NCI-H345 treated with DMSO at 0.1 percent for 48 hours (cell line): ENCODE measurements at regions not wholly inside any gene's neighbourhood (a gene's known extent, or its start where the extent isn't known, plus 50 kb on each side); places are given as distances from the start of the nearest gene placed in this dataset.

Experiments
- DNase-seq: peaks from one replicate; lab custom pipeline; 2025; ENCODE audit not compliant: unreplicated experiment; lab: John Stamatoyannopoulos, UW

DNA sequence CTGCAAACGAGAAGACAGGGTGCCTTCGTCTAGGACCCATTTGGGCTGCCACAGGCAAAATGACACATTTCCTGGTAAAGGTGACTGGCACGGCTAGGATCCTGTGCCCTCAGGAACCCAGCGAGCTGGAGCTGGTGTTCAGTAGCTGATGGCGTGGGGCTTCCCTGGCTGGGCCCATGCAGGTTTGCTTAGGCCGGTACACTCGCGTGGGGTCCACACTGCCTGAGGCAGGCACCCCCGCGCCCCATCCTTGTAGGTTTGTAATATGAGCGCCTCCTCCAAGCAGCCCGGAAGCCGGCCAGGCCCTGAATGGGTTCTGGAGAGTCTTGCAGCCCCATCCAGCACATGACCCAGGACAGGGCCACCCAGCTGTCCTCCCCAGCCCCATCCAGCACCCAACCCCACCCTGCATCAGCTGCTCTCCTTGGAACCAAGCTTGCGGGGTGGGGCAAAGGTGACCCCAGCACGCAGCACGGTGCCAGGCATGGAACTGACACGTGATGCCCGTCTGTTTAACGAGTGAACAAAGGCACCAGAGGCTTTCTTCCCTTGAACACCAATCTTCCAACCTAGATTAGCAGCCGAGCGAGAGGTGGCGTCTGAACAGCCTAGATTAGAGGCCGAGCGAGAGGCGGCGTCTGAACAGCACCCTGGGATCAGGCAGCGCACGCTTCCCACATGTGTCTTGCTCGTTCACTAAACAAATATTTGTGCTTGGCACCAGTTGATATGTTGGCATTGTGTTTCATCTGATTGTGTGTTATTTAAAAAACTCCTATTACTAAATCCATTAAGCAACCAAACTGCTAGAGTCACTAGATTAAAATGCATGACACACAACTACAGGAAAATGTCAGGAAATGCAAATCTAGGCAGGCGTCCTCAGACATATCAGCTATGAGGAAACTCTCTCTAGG, 112.1 kb downstream of the DLL1 start:
- peak; percentile 67 for DNase-seq

DNA sequence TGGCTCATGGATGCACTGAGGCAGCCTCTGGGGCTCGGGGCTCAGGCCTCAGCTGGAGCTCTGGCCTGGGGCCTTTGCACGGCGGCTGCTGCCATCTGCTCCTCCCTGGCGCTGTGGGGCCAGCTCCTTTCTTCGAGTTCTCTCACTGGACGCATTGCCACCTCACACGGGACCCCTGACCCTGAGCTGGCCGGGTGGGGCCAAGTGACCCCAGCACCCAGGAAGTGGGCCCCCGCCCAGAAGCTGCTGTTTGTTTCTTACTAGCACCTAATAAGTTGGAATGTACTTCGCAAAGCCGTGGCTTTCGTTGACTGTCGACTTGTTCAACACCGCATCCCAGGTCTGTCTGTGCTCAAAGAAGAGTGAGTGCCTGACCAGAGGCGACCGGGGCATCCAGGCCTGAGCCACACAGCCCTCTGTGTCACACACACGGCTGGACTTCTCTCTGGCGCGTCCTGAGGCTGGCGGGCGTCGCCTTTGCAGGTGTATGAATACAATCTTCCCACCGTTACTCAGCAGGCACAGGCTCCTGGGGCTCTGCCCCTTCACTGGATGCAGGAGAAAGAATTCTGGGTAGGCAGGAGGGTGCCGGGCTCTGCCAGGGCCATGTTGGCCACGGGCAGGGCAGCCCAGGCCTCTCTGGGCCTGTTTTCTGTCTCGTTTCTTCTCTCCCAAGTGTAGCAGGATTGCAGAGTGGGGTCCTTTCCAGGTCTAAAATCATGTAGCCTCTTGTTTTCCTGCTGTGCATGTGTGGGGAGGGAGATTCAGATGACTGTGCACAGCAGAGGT, 112.9 kb downstream of the DLL1 start:
- peak; percentile 26 for DNase-seq

DNA sequence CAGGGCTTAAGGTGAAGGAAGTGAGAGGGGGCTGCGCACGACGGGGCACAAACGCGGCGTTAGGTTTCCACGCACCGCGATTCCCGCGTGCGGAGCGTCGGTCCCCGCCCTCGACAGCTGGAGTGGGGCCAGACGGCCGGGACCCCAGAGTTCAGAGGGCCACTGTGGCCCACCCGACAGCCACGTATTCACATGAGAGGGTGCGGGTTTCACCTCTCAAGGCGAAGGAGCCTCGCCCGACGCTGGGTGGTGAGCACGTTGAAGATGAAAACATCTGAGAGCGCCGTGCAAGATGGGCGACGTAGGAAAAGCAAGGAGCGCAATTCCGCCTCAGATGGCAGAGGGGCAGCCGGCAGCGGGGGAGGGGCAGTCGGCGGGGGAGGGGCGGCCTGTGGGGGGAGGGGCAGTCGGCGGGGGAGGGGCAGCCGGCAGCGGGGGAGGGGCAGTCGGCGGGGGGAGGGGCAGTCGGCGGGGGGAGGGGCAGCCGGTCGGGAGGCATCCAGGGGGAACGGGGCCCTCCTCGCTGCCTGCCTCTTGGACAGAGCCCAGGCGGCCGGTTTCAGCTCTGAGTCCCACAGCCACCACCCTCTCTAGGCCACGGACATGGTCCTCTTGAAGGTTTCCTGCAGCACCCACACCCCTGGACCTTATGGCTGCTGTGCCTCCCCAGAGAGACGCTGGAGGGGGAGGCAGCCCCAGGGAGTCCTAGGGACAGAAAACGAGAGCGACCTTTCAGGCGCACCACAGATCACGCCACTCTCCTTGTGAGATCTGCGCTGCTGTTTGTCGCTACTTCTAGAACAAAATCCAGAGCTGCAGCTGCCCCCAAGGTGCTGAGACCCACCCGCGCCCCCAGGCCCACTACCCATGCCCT, 113.7 kb downstream of the DLL1 start:
- peak; percentile 34 for DNase-seq

DNA sequence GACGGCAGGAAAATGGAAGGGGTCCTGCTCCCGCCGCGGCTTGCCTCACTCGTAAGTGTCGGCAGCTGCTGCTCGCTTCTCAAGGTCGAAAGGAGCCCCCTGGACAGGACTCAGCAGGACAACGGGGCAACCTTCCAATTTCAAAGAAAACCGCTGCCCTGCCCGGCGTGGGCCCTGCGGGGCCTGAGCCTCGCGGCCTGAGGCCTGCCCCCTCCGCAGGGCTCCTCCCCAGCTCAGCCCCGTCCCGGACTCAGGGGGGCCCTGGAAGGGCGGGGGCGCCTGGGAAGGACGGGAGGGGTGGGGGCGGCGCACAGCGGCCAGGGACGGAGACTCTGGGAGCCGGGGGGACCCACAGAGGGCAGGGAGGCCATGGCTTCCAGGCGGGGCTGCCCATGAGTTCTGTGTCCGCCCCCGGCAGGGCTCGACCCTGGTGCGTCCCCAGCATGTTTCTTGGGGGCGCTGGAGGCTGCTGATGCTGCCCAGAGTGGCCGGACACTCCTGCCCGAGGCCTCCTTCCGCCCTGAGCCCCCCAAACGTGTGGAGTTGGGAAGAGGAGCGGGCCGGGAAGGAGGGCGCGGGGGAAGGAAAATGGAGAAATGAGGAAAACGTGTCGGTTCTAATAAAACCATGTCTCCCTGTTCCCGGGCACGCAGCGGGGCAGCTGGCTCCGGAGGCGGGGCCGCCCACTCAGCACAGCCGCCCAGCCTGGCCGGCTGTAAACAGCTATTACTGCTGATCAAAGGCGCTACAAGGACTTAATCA, 114.6 kb downstream of the DLL1 start:
- DNase-seq, result peak; percentile 34

DNA sequence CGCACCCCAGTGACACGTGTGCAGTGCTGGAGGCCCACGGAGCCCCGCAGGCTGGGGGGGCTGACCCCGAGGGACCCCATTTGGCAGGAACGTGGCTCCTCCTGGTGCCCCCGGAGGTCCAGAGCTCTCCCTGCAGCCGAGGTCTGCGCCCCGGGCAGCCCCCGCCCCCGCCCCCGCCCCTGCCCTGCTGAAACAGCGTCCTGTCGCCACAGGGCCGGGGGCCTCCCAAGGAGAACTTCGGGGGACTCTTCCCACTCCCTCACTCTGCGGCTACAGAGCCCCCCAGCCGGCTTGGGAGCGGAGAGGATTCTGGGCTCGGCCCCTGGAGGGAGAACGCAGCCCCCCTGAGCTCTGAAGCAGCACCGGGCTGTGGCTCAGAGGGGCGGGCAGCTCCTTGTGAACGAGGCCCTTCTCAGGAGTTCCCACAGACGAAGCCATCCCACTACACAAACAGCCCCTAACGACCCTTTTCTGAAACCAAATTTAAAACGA, 115.2 kb downstream of the DLL1 start:
- DNase-seq, result no peak

DNA sequence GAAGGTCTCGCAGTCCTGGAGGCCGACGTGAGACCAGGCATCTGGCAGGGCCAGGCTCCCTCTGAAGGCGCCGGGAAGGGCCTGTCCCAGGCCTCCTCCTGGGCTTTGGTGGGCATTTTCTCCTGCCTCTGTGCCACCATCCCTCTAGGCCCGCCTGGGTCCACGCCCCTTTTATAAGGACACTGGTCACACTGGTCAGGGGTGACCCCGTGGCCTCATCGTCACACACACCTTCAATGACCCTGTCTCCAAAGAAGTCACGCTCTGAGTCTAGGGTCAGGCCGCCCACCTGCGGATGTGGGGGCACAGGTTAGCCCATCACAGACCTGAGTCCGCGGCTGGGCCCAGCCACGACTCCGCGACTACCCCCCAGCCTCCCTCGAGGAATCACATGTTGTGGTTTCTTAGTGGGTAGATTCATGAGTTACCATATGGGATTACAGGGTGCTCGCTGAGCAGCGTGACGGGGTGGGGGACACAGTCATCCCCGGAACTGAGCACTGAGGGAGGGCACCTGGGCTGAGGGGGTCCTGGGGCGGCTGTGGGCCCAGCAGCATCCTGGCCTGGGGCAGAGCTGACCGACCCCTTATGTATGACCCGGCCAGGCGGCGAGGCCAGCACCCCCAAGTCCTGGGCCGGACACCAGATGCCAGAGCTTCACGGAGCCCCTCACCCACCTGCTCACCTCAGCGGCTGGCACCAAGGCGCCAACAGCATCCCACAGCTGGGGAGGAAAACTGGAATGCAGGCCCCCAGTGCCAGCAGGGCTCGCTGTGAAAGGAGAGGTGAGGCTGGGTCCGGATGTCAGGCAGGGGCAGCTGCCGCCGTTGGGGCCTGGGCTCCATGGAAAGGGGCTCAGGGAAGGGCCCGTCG, 115.9 kb downstream of the DLL1 start:
- DNase-seq, result no peak

DNA sequence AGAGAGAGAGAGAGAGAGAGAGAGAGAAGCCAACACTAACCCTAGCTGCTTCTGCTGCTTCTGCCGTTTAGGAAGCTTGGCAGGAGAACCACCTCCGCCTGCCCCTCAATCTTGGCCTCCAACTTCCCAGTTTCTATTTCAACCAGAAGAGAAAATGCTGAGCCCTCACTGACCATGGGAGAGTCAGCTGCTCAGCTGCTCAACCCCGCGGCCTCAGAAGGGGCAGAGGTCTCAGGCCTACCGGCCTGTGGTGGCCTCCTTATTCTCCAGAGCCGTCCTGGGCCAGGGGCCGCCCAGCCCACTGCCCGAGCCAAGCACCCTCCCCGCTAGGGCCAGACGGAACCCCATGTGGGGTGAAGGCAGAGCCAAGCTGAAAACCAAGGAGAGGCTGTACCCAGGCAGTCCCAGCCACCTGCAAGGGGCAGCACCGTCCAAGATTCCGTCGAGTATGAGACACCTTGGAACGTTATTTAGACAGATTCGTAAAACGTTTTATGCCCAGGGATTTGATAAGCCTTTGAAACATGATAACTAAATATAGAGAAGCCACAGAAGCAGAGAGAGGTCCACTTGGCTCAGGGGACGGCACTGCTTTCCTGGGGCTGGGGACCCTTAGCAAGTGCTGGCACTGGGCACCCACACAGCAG, 116.6 kb downstream of the DLL1 start:
- no peak for DNase-seq

DNA sequence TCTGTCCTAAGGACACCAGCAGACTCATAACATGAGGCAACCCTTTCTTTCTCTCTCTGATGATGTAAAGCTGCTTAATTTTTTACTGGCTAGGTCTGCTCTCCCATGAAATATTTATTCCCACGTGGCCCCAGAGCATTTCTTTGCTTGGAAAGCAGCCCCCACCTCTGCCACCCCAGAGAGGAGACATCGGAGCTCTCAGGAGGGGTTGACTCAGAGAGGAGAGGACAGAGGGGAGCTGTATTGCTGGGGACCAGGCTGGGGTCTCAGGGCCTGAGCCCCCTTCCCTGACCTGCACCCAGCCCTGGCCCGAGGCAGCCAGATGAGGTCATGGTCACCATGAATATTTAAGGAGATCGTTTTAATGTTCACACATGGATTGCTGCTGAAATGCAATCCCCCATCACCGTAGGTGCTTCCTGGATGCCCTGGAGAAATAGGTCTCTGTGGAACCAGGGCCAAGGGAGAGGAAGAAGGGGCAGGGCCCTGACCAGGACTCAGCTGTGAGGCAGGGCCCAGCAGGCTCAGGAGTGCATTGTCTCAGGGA, 117.5 kb downstream of the DLL1 start:
- DNase-seq, result no peak

DNA sequence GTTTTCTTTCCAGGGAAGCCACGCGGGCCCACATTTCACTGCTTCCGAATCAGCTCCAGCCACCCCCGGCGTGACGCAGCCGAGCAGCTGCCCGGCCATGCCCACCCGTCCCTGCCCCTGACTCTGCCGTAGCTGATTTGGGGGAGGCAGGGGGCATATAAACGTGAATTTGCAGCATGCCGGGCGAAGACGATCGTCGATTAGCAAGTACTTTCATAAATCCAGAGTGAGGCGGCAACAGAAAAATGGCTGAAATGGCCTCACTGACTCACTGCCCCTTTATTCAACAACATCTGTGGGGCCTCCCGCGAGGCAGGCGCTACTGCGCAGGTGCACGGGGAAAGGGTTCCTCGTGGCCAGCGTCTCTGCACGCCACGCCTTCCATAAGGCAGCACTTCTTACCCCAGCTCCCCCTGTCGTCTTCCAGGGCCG, 118.0 kb downstream of the DLL1 start:
- no peak for DNase-seq

DNA sequence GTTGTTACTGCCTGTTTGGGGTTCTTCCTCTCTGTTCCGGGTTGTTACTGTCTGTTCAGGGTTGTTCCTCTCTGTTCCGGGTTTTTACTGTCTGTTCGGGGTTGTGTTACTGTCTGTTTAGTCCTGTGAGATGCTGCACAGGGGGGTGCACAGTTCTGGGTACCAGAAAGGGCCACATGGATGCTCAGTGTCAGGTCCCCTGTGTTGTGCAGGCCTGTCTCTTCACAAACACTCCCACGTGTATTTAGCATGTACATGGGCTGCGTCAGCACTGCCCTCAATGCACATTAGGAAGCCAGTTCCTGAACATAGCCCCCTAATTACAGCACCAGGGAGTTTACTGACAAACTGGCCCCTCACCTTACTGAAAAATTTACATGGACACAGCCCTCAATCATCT, 118.5 kb downstream of the DLL1 start:
- DNase-seq, result no peak

DNA sequence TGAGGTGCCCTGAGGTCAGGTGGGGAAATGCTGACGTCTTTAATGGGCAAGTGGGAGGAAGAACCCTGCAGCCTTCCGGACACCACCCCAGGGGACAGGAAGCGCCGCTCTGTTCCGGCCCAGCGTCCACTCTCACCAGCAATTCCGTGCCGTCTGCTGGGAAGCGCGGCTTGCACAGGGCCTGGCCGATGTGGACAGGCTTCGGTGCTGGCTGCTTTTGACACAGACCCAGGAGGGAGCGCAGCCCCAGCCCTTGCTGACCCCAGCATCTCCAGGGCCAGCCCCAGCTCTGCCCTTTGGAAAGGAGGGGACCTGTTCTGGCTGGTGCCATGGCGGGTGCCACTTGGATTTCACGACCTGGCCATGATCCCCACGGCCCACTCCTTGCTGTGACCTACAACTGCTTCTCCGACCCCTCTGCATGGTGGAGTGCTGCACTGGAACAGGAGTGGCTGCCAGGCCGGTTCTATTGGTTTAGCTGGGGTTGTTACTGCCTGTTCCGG, 123.2 kb downstream of the DLL1 start:
- DNase-seq, result no peak

DNA sequence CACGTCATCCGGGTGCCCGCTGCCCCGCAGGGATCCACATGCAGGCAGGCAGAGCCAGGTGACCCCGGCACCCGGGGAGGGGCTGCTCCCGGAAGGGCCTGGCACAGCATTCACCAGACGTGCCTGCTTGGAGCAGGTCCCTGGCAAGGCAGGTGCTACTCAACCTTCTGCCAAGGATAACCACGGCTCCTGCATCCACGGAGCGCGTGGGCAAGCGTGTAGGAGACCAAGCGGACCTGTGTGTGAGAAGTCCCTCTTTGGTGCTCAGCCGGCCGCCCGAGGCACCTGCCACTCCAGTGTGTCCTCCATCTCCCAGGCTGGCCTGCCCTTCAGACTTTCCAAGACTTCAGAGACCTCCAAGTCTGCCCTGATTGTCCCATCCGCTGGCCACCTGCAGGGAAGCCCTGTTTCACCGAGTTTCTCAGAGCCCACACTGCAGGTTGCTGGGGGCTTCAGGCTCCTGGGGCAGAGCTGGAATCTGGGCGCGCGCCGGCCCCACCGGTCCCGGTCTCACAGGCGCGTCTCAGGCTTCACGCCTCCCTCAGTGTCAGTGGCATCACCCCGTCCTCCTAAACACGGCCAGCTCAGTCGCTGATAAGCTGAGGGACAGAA, 124.3 kb downstream of the DLL1 start:
- DNase-seq, result no peak

DNA sequence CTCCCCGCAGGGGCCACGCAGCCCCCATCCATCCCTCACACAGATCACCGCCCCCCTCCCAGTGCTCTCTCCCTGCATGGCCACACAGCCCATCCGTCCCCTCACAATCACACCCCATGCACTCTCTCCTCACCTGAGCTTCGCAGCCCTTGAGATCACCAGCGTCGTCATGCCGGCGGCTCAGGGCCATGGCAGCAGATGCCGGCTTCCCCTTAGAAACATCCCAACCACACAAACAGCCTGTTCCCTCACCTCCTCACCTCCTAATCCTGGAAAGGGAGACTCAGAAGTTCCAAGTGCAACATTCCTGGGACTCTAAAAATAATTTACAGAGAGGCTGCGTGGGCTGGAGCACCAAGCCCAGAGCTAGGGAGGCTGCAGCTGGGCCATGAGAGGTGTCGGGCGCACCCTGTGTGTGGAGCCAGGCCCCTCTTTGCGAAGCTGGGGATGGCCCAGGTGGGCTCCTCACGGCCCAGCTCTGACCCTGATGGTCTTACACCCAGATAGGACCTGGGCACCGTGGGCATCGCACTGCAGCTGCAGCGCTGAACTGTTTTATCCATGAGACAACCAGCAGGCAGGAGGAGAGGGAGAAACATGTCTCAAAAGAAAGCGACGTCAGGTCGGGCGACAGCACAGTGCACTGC, 125.3 kb downstream of the DLL1 start:
- DNase-seq, result no peak

DNA sequence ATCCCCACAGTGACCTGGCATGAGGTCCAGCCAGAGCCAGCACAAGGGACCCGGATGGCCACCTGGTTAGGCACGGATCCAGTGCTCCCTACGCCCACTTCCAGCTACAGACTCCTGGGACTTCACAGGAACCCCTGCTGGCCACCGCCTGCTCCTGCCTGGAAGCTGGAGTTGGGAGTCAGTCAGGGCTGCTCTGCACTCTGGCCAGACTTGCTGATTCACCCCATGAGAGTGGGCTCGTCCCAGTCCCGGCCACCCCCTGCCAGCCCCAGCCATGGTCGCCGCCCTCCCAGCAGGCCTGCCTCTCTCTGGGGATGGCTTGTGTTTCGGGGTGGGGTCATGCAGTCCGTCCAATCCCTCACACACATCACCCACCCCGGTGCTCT, 125.8 kb downstream of the DLL1 start:
- no peak for DNase-seq

DNA sequence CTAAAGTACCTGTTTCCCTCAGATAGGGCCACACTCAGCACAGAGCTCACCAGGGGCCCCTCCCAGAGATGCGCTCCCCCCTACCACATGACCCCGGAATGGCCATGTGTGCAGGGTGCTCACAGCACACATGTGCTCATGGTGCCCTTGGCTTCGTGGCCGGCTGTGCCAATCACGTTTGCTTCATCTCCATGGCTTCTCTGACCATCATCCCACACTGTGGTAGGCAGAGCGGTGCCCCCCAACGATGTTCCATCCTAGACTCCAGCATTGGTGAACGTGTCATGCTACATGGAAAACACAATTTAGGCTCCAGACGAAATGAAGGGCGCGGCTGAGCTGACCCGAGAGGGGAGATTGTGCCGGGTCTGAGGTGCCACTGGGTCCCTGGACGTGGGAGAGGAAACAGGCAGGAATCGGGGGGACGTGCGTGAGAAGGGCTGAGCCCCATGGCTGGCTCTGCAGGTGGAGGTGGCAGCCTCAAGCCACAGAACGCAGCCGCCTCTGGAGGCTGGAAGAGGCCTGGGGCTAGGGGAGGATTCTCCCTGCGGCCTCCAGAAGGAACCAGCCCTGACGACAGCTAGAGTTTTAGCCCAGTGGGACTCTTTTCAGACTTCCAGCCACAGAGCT, 126.5 kb downstream of the DLL1 start:
- DNase-seq, result no peak

DNA sequence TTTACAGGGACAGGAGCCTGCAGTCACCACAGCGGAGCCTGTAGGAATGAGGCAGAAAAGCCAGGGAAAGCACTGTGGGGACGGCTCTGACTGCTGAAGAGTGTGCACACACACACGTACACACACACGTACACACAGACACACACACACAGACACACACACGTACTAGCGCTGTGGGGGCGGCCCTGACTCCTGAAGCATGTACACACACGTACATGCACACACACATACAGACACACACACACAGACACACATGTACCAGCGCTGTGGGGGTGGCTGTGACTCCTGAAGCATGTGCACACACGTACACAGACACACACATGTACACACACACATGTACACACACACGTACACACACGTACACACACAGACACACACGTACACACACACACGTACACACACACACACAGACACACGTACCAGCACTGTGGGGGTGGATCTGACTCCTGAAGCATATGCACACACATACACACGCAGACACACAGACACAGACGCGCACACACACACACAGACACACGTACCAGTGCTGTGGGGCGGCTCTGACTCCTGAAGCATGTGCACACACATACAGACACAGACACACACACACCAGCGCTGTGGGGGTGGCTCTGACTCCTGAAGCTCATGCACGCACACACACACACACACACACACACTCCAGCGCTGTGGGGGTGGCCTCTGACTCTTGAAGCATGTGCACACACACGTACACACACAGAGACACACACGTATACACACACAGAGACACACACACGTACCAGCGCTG, 127.3 kb downstream of the DLL1 start:
- DNase-seq, result no peak
